ENCODE measurements at regions not wholly inside any gene's neighbourhood (a gene's known extent, or its start where the extent isn't known, plus 50 kb on each side); places are given as distances from the start of the nearest gene placed in this dataset.

GRCh38 chr7:117836-118614 is 74.3 kb upstream of the FAM20C start:
- peaks cover 18% of the 10 kb centered on the region for H3K4me1 ChIP-seq (ENCODE audit: control insufficient read depth, insufficient read depth, low read length)
- H3K4me3 ChIP-seq (ENCODE audit: low read length): no peak overlapping the region
- H3K36me3 ChIP-seq (ENCODE audit: control insufficient read depth, insufficient read depth, low read length): no peaks in the 10 kb centered on the region
- H3K9ac ChIP-seq (ENCODE audit: low read length): no peak overlapping the region
- peaks cover 25% of the 10 kb centered on the region for H3K27me3 ChIP-seq (ENCODE audit: control insufficient read depth, insufficient read depth, low read length)
- H3K9me3 ChIP-seq (ENCODE audit: control insufficient read depth, low read length): no peaks in the 10 kb centered on the region

DNA sequence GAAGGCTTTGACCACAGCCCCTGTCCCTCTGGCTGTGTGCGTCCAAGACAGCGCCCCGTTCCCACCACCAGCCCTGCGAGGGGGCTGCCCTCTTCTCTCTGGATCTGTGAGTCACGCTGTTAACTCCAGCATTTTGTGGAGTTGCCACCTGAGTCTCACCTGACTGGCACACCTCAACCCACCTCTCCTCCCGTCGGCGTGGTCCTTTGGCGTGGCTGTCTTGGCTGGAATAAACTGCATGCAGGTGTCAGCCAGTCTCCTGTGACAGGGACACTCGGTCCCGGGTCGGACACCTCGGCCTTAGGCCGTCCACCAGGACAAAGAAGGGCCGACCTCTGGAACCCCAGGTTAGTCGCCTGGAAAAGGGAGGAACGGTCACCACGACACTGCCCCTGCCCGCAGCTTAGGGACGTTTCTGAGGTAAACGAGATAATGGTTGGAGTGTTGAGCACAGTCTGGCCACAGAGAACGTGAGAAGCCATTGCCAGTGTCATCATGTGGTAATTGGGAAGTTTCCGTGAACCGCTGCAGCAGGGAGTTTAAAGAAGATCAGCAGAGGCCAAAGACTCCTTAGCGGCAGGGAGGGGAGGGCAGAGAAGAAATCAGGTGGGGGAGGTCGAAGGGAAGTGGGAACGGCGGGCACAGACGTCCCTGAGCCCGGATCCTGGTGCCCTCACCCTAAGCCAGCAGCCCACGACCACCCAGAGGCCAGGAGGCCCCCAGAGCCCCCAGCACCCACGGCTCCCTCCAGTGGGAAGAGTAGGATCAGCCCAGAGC is 73.6 kb upstream of the FAM20C start:
- H3K4me1 ChIP-seq (ENCODE audit: control insufficient read depth, insufficient read depth, low read length): peaks cover 18% of the 10 kb centered on the region
- H3K9ac ChIP-seq (ENCODE audit: low read length): no peak overlapping the region
- no peaks in the 10 kb centered on the region for H3K9me3 ChIP-seq (ENCODE audit: control insufficient read depth, low read length)
- H3K36me3 ChIP-seq (ENCODE audit: control insufficient read depth, insufficient read depth, low read length): no peaks in the 10 kb centered on the region
- H3K27me3 ChIP-seq (ENCODE audit: control insufficient read depth, insufficient read depth, low read length): peaks cover 25% of the 10 kb centered on the region
- no peak overlapping the region for H3K4me3 ChIP-seq (ENCODE audit: low read length)

GRCh38 chr7:119392-120163 is 72.8 kb upstream of the FAM20C start:
- Histone ChIP-seq H3K36me3 (ENCODE audit: control insufficient read depth, insufficient read depth, low read length) (no peaks in the 10 kb centered on the region), H3K4me1 (ENCODE audit: control insufficient read depth, insufficient read depth, low read length) (peaks cover 18% of the 10 kb centered on the region), H3K9me3 (ENCODE audit: control insufficient read depth, low read length) (no peaks in the 10 kb centered on the region), H3K27me3 (ENCODE audit: control insufficient read depth, insufficient read depth, low read length) (peaks cover 25% of the 10 kb centered on the region), H3K9ac (ENCODE audit: low read length) (peak overlapping the region; percentile 15), H3K4me3 (ENCODE audit: low read length) (no peak overlapping the region)

DNA sequence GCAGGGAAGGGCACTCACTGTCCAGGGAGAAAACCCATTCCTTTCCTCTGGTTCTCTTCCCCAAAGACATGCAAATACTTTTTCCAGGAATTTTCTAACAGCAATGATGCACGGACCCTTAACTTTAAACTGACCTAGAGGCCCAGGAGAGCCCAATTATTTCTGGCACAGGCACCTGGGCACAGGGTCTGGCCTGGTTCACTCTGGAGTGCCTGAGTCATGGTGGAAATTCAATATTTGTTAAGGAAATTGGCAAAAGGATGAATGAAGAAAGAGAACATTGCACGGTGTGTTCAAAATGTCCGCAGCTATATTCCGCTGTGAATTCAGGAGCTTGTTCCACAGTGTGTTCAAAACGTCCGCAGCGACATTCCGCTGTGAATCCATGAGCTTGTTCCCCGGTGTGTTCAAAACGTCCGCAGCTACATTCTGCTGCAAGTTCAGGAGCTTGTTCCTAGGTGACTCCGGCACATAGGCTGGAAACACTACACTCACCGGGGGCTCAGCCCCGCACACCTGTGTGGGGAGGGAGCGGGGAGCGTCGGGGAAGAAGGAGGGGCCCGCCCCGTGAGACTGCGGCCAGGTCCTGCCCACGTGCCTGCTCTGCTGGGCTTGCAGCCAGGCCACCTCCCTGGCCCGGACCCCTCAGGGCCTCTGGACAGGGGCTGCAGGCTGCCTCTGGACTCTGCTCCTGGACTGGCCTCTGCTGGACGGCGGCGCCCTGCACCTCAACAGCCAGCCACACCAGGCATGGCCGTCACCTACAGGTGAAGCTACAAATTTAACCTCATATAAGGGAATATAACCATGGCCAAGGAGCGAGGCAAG is 72.0 kb upstream of the FAM20C start:
- Histone ChIP-seq H3K4me3 (ENCODE audit: low read length) (no peak overlapping the region), H3K4me1 (ENCODE audit: control insufficient read depth, insufficient read depth, low read length) (peaks cover 18% of the 10 kb centered on the region), H3K9me3 (ENCODE audit: control insufficient read depth, low read length) (no peaks in the 10 kb centered on the region), H3K27me3 (ENCODE audit: control insufficient read depth, insufficient read depth, low read length) (peaks cover 25% of the 10 kb centered on the region), H3K9ac (ENCODE audit: low read length) (peak overlapping the region; percentile 15), H3K36me3 (ENCODE audit: control insufficient read depth, insufficient read depth, low read length) (no peaks in the 10 kb centered on the region)

DNA sequence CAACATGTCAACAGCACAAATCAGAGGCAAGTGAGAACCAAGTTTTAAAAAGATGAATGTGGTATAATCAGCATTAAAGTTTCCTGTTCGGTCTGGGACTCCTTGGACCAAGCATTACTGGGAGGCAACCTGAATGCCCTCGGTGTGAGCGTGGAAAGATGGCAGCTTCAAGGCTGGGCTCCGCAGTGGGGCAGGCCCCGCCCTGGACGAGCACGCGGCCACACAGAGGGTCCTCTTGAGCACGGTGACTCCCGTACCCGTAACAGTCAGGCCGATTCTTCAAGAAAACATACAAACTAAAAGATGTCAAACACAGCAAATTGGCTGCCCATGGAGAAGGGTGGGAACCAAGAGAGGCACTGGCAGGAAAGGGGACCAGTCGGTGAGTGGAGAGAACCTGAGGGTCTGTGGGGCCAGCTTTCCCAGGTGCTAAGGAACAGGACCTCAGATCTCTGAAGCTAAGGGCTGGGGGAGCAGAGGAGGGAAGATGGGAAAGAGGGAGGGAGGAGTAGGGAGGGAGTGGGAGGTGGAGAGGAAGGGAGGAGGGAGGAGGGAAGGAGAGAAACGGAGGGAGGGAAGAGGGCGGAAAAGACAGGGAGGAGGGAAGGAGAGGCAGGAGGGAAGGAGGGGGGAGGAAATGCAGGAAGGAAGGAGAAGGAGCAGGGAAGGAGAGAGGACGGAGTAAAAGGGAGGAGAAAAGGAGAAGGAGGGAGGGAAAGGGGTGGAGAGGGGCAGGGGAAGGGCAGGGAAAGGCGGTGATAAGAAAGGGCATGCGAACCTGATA is 71.2 kb upstream of the FAM20C start:
- no peak overlapping the region for H3K4me3 ChIP-seq (ENCODE audit: low read length)
- H3K27me3 ChIP-seq (ENCODE audit: control insufficient read depth, insufficient read depth, low read length): peaks cover 25% of the 10 kb centered on the region
- H3K4me1 ChIP-seq (ENCODE audit: control insufficient read depth, insufficient read depth, low read length): peaks cover 18% of the 10 kb centered on the region
- H3K36me3 ChIP-seq (ENCODE audit: control insufficient read depth, insufficient read depth, low read length): no peaks in the 10 kb centered on the region
- H3K9me3 ChIP-seq (ENCODE audit: control insufficient read depth, low read length): no peaks in the 10 kb centered on the region
- no peak overlapping the region for H3K9ac ChIP-seq (ENCODE audit: low read length)

DNA sequence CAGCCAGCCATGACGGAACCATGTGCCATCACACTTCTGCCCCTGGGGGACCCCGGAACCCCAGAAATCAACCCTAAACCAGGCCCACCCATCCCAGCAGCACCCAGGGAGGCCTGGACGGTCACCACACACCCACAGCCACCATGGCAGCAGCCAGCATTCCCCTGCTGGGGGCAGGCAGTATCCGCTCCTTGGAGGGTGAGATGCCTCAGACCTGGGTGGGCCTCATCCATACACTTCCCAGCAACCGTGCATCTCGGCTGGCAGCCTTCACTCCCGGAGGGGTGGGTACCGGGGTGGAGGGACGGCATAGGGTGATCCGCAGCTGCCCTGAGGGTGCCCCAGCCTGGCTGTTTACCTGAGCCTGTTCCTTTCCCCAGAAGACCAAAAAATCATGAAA is 69.1 kb upstream of the FAM20C start:
- H3K4me3 ChIP-seq (ENCODE audit: low read length): no peak overlapping the region
- H3K27me3 ChIP-seq (ENCODE audit: control insufficient read depth, insufficient read depth, low read length): peaks cover 25% of the 10 kb centered on the region
- no peaks in the 10 kb centered on the region for H3K36me3 ChIP-seq (ENCODE audit: control insufficient read depth, insufficient read depth, low read length)
- no peak overlapping the region for H3K9ac ChIP-seq (ENCODE audit: low read length)
- H3K9me3 ChIP-seq (ENCODE audit: control insufficient read depth, low read length): no peaks in the 10 kb centered on the region
- peaks cover 18% of the 10 kb centered on the region for H3K4me1 ChIP-seq (ENCODE audit: control insufficient read depth, insufficient read depth, low read length)

- no peak overlapping the region for H3K9ac ChIP-seq (ENCODE audit: low read length)
- no peaks in the 10 kb centered on the region for H3K9me3 ChIP-seq (ENCODE audit: control insufficient read depth, low read length)
- peaks cover 25% of the 10 kb centered on the region for H3K27me3 ChIP-seq (ENCODE audit: control insufficient read depth, insufficient read depth, low read length)
- H3K4me1 ChIP-seq (ENCODE audit: control insufficient read depth, insufficient read depth, low read length): peaks cover 15% of the 10 kb centered on the region
- H3K36me3 ChIP-seq (ENCODE audit: control insufficient read depth, insufficient read depth, low read length): no peaks in the 10 kb centered on the region
- no peak overlapping the region for H3K4me3 ChIP-seq (ENCODE audit: low read length)
These were observed 68.0 kb upstream of the FAM20C start for GRCh38 chr7:124130-124949.

- Histone ChIP-seq H3K4me3 (ENCODE audit: low read length) (no peak overlapping the region), H3K4me1 (ENCODE audit: control insufficient read depth, insufficient read depth, low read length) (peaks cover 7% of the 10 kb centered on the region), H3K27me3 (ENCODE audit: control insufficient read depth, insufficient read depth, low read length) (peaks cover 20% of the 10 kb centered on the region), H3K9ac (ENCODE audit: low read length) (no peak overlapping the region), H3K9me3 (ENCODE audit: control insufficient read depth, low read length) (no peaks in the 10 kb centered on the region), H3K36me3 (ENCODE audit: control insufficient read depth, insufficient read depth, low read length) (no peaks in the 10 kb centered on the region)
These were observed 67.3 kb upstream of the FAM20C start for GRCh38 chr7:125061-125475.

DNA sequence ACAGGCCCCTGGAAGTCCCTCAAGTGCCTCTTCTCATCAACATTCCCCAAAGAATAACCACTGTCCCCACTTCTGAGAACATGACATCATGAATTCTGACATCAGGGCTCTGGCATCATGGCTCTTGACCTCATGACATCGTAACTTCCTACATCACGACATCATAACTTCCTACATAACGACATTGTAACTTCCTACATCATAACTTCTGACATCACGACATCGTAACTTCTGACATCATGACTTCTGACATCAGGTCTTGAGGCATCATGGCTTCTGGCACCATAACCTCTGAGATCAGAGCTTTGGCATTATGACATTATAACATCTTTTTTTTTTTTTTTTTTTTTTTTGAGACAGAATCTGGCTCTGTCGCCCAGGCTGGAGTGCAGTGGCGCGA is 66.7 kb upstream of the FAM20C start:
- H3K27me3 ChIP-seq (ENCODE audit: control insufficient read depth, insufficient read depth, low read length): peaks cover 15% of the 10 kb centered on the region
- no peaks in the 10 kb centered on the region for H3K36me3 ChIP-seq (ENCODE audit: control insufficient read depth, insufficient read depth, low read length)
- peaks cover 1% of the 10 kb centered on the region for H3K4me1 ChIP-seq (ENCODE audit: control insufficient read depth, insufficient read depth, low read length)
- H3K4me3 ChIP-seq (ENCODE audit: low read length): no peak overlapping the region
- no peaks in the 10 kb centered on the region for H3K9me3 ChIP-seq (ENCODE audit: control insufficient read depth, low read length)
- no peak overlapping the region for H3K9ac ChIP-seq (ENCODE audit: low read length)

DNA sequence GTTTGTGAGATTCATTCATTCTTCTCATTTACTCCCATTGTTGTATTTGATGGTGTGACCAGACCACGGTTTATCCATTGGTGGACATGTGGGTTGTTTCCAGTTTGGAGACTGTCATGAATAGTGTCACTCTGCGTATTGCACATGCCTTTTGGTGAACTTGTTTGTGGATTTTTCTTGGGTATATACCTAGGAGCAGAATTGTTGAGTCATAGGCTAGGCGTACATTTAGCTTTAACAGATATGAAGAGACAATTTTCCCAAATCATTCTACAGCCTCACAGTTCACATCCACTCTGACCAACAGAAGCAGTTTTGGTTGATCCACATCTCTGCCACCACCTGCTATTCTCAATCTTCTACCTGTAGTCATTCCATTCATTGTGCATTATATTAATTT is 66.0 kb upstream of the FAM20C start:
- Histone ChIP-seq H3K4me3 (ENCODE audit: low read length) (no peak overlapping the region), H3K9me3 (ENCODE audit: control insufficient read depth, low read length) (no peaks in the 10 kb centered on the region), H3K36me3 (ENCODE audit: control insufficient read depth, insufficient read depth, low read length) (no peaks in the 10 kb centered on the region), H3K9ac (ENCODE audit: low read length) (no peak overlapping the region), H3K27me3 (ENCODE audit: control insufficient read depth, insufficient read depth, low read length) (peaks cover 9% of the 10 kb centered on the region), H3K4me1 (ENCODE audit: control insufficient read depth, insufficient read depth, low read length) (no peaks in the 10 kb centered on the region)
